ENCODE measurements at regions not wholly inside any gene's neighbourhood (a gene's known extent, or its start where the extent isn't known, plus 50 kb on each side); places are given as distances from the start of the nearest gene placed in this dataset.

DNA sequence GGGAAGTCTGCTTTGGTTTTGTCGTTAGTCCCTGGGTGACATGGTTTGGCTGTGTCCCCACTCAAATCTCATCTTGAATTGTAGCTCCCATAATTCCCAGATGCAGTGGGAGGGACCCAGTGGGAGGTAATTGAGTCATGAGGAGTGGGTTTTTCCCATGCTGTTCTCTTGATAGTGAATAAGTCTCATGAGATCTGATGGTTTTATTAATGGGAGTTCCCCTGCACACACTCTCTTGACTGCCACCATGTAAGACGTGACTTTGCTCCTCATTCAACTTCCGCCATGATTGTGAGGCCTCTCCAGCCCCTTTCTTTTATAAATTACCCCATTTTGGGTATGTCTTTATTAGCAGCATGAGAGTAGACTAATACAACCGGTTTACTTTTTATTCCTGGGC, 405.8 kb upstream of the ID2 start:
- Mint-ChIP-seq H3K36me3 (ENCODE audit: low read depth) (no peaks in the 10 kb centered on the region), H3K27me3 (no peaks in the 10 kb centered on the region), H3K9me3 (peaks cover 5% of the 10 kb centered on the region), H3K4me3 (no peak overlapping the region), H3K27ac (no peak overlapping the region), H3K4me1 (ENCODE audit: low read depth) (no peaks in the 10 kb centered on the region)
- TF ChIP-seq, protein P1, sequence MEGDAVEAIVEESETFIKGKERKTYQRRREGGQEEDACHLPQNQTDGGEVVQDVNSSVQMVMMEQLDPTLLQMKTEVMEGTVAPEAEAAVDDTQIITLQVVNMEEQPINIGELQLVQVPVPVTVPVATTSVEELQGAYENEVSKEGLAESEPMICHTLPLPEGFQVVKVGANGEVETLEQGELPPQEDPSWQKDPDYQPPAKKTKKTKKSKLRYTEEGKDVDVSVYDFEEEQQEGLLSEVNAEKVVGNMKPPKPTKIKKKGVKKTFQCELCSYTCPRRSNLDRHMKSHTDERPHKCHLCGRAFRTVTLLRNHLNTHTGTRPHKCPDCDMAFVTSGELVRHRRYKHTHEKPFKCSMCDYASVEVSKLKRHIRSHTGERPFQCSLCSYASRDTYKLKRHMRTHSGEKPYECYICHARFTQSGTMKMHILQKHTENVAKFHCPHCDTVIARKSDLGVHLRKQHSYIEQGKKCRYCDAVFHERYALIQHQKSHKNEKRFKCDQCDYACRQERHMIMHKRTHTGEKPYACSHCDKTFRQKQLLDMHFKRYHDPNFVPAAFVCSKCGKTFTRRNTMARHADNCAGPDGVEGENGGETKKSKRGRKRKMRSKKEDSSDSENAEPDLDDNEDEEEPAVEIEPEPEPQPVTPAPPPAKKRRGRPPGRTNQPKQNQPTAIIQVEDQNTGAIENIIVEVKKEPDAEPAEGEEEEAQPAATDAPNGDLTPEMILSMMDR (IDR thresholded peaks at IDR 0.05), result no peak
- ChIA-PET CTCF (no interaction called here), POLR2A (no interaction called here)
- ATAC-seq, result no peak
- DNase-seq, result no peak
- intact Hi-C loops (cut with micrococcal nuclease), result no loop called here

DNA sequence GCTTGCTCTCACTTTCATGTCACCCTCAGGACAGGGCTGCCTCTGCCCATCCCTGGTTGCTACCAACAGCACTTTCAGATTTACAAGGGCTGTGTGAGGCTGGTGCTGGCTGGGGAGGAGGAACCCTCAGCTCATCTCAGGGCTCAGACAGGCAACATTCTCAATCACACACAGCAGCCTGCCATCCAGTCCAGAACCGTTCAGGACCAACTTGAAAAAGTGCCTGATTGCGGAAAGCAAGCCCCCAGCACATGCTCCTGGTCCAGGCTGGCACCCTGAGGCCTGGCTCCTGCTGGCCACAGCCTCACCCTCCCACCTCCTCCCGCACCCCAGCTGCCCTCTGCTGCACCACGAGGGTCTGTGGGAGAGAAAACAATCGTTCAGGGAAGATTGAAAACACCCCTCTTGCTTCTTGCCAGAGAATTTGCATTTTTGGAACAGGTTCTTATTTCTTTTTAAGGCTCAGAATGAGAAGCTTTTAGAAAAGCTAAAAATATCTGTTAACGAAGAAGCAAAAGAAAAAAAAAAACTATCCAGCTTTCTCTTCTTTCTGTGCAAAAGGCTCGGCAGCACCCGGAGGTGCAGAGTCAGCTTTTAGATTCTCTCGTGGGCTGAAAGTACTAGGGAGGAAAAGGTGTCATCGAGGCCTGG, 403.8 kb upstream of the ID2 start:
- ChIA-PET POLR2A (interaction anchor here (1.0 to 1.6 kb wide), 2 partner anchors 10 to 851 kb away, joined by 3 to 4 read pairs; no protein-coding TSS in a partner anchor), CTCF (interaction anchor here (1.5 kb wide), 1 partner anchor 9 kb away, joined by 4 read pairs; no protein-coding TSS in a partner anchor)
- Mint-ChIP-seq H3K4me3 (no peak overlapping the region), H3K4me1 (ENCODE audit: low read depth) (no peaks in the 10 kb centered on the region), H3K27ac (no peak overlapping the region), H3K36me3 (ENCODE audit: low read depth) (no peaks in the 10 kb centered on the region), H3K9me3 (peaks cover 5% of the 10 kb centered on the region), H3K27me3 (peaks cover 1% of the 10 kb centered on the region)
- DNase-seq (no peak), ATAC-seq (no peak)
- intact Hi-C loops (cut with micrococcal nuclease), result no loop called here
- TF ChIP-seq, protein P1 (IDR thresholded peaks at IDR 0.05), result no peak

DNA sequence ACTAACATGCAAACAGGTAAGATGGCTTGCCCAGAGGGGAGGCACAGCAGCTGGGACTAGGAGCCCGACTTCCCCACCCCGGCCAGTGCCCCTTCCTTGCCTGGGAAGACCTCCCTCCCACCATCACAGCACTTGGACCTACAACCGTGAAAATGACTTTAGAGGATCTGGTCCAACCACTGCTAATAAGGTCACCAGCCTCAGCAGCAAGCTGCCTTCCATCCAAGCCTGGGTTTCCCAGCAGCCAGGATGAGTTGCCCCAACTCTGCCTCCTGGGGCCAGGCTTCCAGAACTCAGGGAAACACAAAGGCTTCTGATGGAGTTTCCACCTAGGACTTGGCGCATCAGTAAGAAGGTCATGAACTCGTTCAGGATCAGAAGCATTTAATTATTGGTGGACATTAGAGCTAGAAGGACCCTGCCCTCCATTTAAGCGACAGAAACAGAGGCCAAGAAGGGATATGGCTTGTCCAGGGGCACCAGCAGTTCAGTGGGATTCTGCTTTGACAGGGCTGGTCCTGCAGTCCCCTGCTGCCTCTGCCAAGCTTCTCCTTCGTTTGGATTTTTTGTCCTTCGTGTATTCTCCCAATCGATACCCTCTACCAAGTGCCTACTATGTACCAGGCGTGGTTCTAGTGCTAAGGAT, 403.0 kb upstream of the ID2 start:
- ATAC-seq (no peak), DNase-seq (no peak)
- TF ChIP-seq, protein P1 (IDR thresholded peaks at IDR 0.05), result no peak
- Mint-ChIP-seq H3K9me3 (peaks cover 5% of the 10 kb centered on the region), H3K27ac (no peak overlapping the region), H3K4me1 (ENCODE audit: low read depth) (no peaks in the 10 kb centered on the region), H3K4me3 (no peak overlapping the region), H3K36me3 (ENCODE audit: low read depth) (no peaks in the 10 kb centered on the region), H3K27me3 (peaks cover 1% of the 10 kb centered on the region)
- CTCF ChIA-PET, result interaction anchor here (1.5 kb wide), 1 partner anchor 8 kb away, joined by 4 read pairs; no protein-coding TSS in a partner anchor
- intact Hi-C loops (cut with micrococcal nuclease), result no loop called here
- POLR2A ChIA-PET, result interaction anchor here (1.0 to 1.6 kb wide), 2 partner anchors 9 to 852 kb away, joined by 3 to 4 read pairs; no protein-coding TSS in a partner anchor

DNA sequence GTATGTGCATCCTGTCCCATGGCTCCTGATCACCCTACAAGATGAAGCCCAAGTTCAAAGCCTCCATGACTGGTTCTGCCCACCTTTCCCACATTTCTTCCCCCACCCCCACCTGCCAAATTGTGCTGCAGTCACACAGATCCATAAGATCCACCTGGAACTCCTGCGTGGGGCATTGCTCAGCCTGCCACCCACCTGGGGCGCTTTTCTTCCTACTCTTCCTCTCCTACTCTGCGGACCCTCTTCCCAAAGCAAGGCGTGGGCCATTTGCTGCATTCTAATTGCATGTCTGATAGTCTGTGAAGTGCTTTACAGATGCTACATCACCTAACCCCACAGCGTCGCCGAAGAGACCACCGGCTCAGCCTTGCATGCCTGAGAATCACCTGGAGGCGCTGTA, 402.4 kb upstream of the ID2 start:
- no peak for DNase-seq
- TF ChIP-seq, protein P1 (IDR thresholded peaks at IDR 0.05), result no peak
- Mint-ChIP-seq H3K4me3 (no peak overlapping the region), H3K4me1 (ENCODE audit: low read depth) (no peaks in the 10 kb centered on the region), H3K9me3 (peaks cover 5% of the 10 kb centered on the region), H3K27ac (no peak overlapping the region), H3K36me3 (ENCODE audit: low read depth) (no peaks in the 10 kb centered on the region), H3K27me3 (peaks cover 1% of the 10 kb centered on the region)
- intact Hi-C loops (cut with micrococcal nuclease), result no loop called here
- ChIA-PET POLR2A (no interaction called here), CTCF (no interaction called here)
- ATAC-seq, result no peak

DNA sequence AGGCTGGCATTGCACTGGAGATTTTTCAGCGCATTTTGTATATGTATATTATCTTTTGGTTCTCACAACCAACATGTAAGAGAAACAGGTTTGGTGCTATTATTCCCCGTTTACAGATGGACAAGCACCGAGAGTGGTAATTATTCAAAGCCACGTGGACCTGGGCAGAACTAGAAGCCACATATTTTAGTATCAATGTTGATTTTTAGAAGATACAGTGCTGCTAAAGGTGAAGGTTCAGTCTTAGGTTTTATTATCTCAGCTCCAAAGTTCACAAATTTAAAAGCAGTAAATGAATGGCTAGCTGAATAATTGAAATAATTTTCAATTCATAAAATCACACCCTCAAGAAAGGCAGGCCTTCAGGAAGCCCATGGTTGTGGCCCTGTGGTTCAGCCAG, 400.6 kb upstream of the ID2 start:
- Mint-ChIP-seq H3K36me3 (ENCODE audit: low read depth) (no peaks in the 10 kb centered on the region), H3K27ac (no peak overlapping the region), H3K27me3 (peaks cover 1% of the 10 kb centered on the region), H3K4me1 (ENCODE audit: low read depth) (no peaks in the 10 kb centered on the region), H3K4me3 (no peak overlapping the region), H3K9me3 (peaks cover 4% of the 10 kb centered on the region)
- TF ChIP-seq, protein P1 (IDR thresholded peaks at IDR 0.05), result no peak
- ChIA-PET CTCF (interaction anchor here (0.9 kb wide), 1 partner anchor 12 kb away, joined by 3 read pairs; no protein-coding TSS in a partner anchor), POLR2A (no interaction called here)
- intact Hi-C loops (cut with micrococcal nuclease), result no loop called here
- ATAC-seq (no peak), DNase-seq (no peak)
